Ovary (tissue), 3 donors: ENCODE measurements at regions not wholly inside any gene's neighbourhood (a gene's known extent, or its start where the extent isn't known, plus 50 kb on each side); places are given as distances from the start of the nearest gene placed in this dataset.

Experiments
- EP300 ChIP-seq: sonication (generic); formaldehyde crosslinking; IDR thresholded peaks from one replicate; pipeline ENCODE4 v1.6.1; 2017; ENCODE audit warnings: antibody characterized with exemption
- POLR2A ChIP-seq: fragments of 450-650 bp; IDR thresholded peaks from one replicate; pipeline ENCODE4 v1.6.1; 2017; ENCODE audit warnings: antibody characterized with exemption, mild to moderate bottlenecking, moderate library complexity
- TF ChIP-seq, protein P1 (sequence below), 3 donors: fragments of 450-650 bp in 2 of 3; fragments of 200-600 bp in 1 of 3; IDR thresholded peaks; one replicate each; pipeline versions ENCODE4 v1.5.1 to v1.8.0; 2016 to 2022; ENCODE audit warnings: antibody characterized with exemption in 3 of 3, mild to moderate bottlenecking in 1 of 3
- donor health status: DM: no; HTN: no; CAD: no.

DNA sequence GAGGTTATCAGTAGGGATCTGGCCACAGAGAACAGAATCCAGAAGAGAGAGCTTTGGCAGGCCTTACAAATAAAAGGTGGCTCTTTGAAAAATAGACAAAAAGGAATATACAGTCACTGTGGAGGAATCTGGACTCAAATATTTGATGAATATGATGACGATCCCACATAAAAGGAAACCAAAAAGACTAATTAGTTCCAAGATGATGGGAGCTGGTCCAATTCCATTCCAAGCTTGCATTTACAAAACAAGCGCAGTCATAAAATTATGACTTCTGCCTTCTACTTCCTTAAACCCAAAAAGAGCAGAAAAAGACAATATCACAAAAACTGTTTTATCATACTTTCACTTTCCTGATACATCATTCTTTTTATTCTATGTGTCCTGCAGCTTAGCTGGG lies 285.8 kb downstream of the DIPK2A start:
- TF ChIP-seq, protein P1, sequence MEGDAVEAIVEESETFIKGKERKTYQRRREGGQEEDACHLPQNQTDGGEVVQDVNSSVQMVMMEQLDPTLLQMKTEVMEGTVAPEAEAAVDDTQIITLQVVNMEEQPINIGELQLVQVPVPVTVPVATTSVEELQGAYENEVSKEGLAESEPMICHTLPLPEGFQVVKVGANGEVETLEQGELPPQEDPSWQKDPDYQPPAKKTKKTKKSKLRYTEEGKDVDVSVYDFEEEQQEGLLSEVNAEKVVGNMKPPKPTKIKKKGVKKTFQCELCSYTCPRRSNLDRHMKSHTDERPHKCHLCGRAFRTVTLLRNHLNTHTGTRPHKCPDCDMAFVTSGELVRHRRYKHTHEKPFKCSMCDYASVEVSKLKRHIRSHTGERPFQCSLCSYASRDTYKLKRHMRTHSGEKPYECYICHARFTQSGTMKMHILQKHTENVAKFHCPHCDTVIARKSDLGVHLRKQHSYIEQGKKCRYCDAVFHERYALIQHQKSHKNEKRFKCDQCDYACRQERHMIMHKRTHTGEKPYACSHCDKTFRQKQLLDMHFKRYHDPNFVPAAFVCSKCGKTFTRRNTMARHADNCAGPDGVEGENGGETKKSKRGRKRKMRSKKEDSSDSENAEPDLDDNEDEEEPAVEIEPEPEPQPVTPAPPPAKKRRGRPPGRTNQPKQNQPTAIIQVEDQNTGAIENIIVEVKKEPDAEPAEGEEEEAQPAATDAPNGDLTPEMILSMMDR (IDR thresholded peaks at IDR 0.05) = no peak
- no peak for TF ChIP-seq POLR2A
- no peak for TF ChIP-seq EP300
